Lung (tissue), 11 donors: ENCODE measurements at regions not wholly inside any gene's neighbourhood (a gene's known extent, or its start where the extent isn't known, plus 50 kb on each side); places are given as distances from the start of the nearest gene placed in this dataset.

ENCODE experiments used
- ATAC-seq: fragments of 200-7000 bp; cut with Tn5 transposase; one replicate; pipeline ENCODE4 v1.9.1; 2020; ENCODE audit warnings: moderate number of reproducible peaks; ENCODE audit not compliant: insufficient read depth, low FRiP score
- DNase-seq, 3 donors: peaks; one replicate each; pipeline ENCODE4 v3.0.0-alpha.2; 2013 to 2017
- H3K27ac ChIP-seq, 2 donors: one replicate each; pipeline ENCODE4 v1.5.1; 2013; ENCODE audit warnings: mild to moderate bottlenecking in 2 of 2, moderate library complexity in 2 of 2, control low read depth in 1 of 2, inconsistent platforms in 1 of 2, low read depth in 1 of 2, low read length in 1 of 2
- H3K27me3 ChIP-seq, 3 donors: one replicate each; pipeline ENCODE4 v1.5.1; 2013; ENCODE audit warnings: low read length in 2 of 3; ENCODE audit not compliant: control insufficient read depth in 3 of 3, insufficient read depth in 3 of 3
- H3K36me3 ChIP-seq, 4 donors: one replicate each; pipeline ENCODE4 v1.5.1; 2013; ENCODE audit warnings: low read length in 4 of 4, mild to moderate bottlenecking in 1 of 4, moderate library complexity in 1 of 4; ENCODE audit not compliant: control insufficient read depth in 4 of 4, insufficient read depth in 4 of 4
- H3K4me1 ChIP-seq, 5 donors: one replicate each; pipeline ENCODE4 v1.5.1; 2013; ENCODE audit warnings: low read length in 5 of 5, mild to moderate bottlenecking in 2 of 5, moderate library complexity in 1 of 5; ENCODE audit not compliant: control insufficient read depth in 5 of 5, insufficient read depth in 5 of 5
- H3K4me3 ChIP-seq: one replicate; pipeline ENCODE4 v1.5.1; 2013; ENCODE audit warnings: mild to moderate bottlenecking, control low read depth, moderate library complexity
- H3K9ac ChIP-seq, 2 donors: one replicate each; pipeline ENCODE4 v1.5.1; 2013; ENCODE audit warnings: low read length in 2 of 2, control low read depth in 1 of 2; ENCODE audit not compliant: insufficient read depth in 1 of 2
- H3K9me3 ChIP-seq, 4 donors: one replicate each; pipeline ENCODE4 v1.5.1; 2013; ENCODE audit warnings: low read length in 3 of 4, mild to moderate bottlenecking in 1 of 4, moderate library complexity in 1 of 4; ENCODE audit not compliant: control insufficient read depth in 4 of 4, insufficient read depth in 3 of 4
- CTCF ChIP-seq: IDR thresholded peaks from 2 replicates; pipeline ENCODE4 v1.5.1; 2012; ENCODE audit warnings: mild to moderate bottlenecking; ENCODE audit errors: control extremely low read depth, extremely low read depth
- WGBS, 2 donors: extraction: QIAGEN DNeasy Blood & Tissue Kit; methylation state at CpG; one replicate each; pipeline ENCODE4 v1.1.7; 2013; 5-methylcytosine and 5-hydroxymethylcytosine counted together
- donor health status: control.
- donor health status: control.
- donor health status: Bipolar disorder and iron deficiency.
- donor health status: healthy.
- donor health status: DM: yes; HTN: yes; CAD: no.

- DNase-seq = no peak
- Histone ChIP-seq H3K4me1 (no peaks in the 10 kb centered on the region), H3K27ac (no peak overlapping the region), H3K4me3 (no peak overlapping the region), H3K9ac (no peak overlapping the region), H3K9me3 (no peaks in the 10 kb centered on the region), H3K27me3 (no peaks in the 10 kb centered on the region), H3K36me3 (no peaks in the 10 kb centered on the region)
- 67 to 87% methylated on average over 4 of the region's 4 CpGs for WGBS, 2 donors
- no peak for TF ChIP-seq CTCF
- no peak for ATAC-seq
These were observed 200.3 kb downstream of the DPY19L2 start for GRCh38 chr12:63467951-63468350.

GRCh38 chr12:63457857-63458256 lies 210.4 kb downstream of the DPY19L2 start:
- Histone ChIP-seq H3K36me3 (no peaks in the 10 kb centered on the region), H3K27ac (no peak overlapping the region), H3K4me3 (no peak overlapping the region), H3K9ac (no peak overlapping the region), H3K9me3 (peaks cover 0 to 5% (median 2%) of the 10 kb centered on the region in 4 donors), H3K27me3 (no peaks in the 10 kb centered on the region), H3K4me1 (no peaks in the 10 kb centered on the region)
- 80 to 83% methylated on average over 1 of the region's 1 CpG for WGBS, 2 donors
- ATAC-seq = no peak
- no peak for DNase-seq
- no peak for TF ChIP-seq CTCF

- Histone ChIP-seq H3K4me3 (no peak overlapping the region), H3K27me3 (no peaks in the 10 kb centered on the region), H3K4me1 (no peaks in the 10 kb centered on the region), H3K27ac (no peak overlapping the region), H3K36me3 (no peaks in the 10 kb centered on the region), H3K9me3 (peaks cover 0 to 5% (median under 1%) of the 10 kb centered on the region in 4 donors), H3K9ac (no peak overlapping the region)
- no peak for TF ChIP-seq CTCF
- no peak for DNase-seq
- ATAC-seq = no peak
These were observed 210.9 kb downstream of the DPY19L2 start for GRCh38 chr12:63457428-63457827.

GRCh38 chr12:63450816-63451215 lies 217.5 kb downstream of the DPY19L2 start:
- H3K4me3 ChIP-seq = no peak overlapping the region
- ATAC-seq (no peak), DNase-seq (no peak)
- 34 to 50% methylated on average over 2 of the region's 2 CpGs for WGBS, 2 donors
- H3K27me3 ChIP-seq = no peaks in the 10 kb centered on the region
- no peak overlapping the region for H3K27ac ChIP-seq
- H3K4me1 ChIP-seq = no peaks in the 10 kb centered on the region
- no peak for TF ChIP-seq CTCF
- H3K9me3 ChIP-seq = no peaks in the 10 kb centered on the region
- H3K9ac ChIP-seq = no peak overlapping the region
- H3K36me3 ChIP-seq = no peaks in the 10 kb centered on the region
